ENCODE measurements at regions not wholly inside any gene's neighbourhood (a gene's known extent, or its start where the extent isn't known, plus 50 kb on each side); places are given as distances from the start of the nearest gene placed in this dataset.

GRCh38 chr21:27703791-27704190, 736.9 kb upstream of the ADAMTS5 start:
- H3K36me3 Mint-ChIP-seq (ENCODE audit: insufficient read depth, unreplicated experiment) = no peaks in the 10 kb centered on the region
- BruUV-seq (replicated peaks) = no TSS peak
- H3K27ac Mint-ChIP-seq (ENCODE audit: unreplicated experiment) = no peak overlapping the region
- no peak overlapping the region for H3K4me3 Mint-ChIP-seq (ENCODE audit: low read depth, unreplicated experiment)
- no peaks in the 10 kb centered on the region for H3K9me3 Mint-ChIP-seq (ENCODE audit: low read depth, unreplicated experiment)
- H3K4me1 Mint-ChIP-seq (ENCODE audit: low read depth, unreplicated experiment) = peaks cover 6% of the 10 kb centered on the region
- no peak for TF ChIP-seq CTCF (IDR thresholded peaks at IDR 0.05; ENCODE audit: unreplicated experiment)
- CTCF ChIA-PET = no interaction called here
- no peaks in the 10 kb centered on the region for H3K27me3 Mint-ChIP-seq (ENCODE audit: unreplicated experiment)
- no peak for DNase-seq
- intact Hi-C loops (cut with micrococcal nuclease; ENCODE audit: unreplicated experiment) = loop anchor here (2.0 to 10.0 kb wide), 4 partner anchors 139 to 1041 kb away; no protein-coding TSS in a partner anchor

DNA sequence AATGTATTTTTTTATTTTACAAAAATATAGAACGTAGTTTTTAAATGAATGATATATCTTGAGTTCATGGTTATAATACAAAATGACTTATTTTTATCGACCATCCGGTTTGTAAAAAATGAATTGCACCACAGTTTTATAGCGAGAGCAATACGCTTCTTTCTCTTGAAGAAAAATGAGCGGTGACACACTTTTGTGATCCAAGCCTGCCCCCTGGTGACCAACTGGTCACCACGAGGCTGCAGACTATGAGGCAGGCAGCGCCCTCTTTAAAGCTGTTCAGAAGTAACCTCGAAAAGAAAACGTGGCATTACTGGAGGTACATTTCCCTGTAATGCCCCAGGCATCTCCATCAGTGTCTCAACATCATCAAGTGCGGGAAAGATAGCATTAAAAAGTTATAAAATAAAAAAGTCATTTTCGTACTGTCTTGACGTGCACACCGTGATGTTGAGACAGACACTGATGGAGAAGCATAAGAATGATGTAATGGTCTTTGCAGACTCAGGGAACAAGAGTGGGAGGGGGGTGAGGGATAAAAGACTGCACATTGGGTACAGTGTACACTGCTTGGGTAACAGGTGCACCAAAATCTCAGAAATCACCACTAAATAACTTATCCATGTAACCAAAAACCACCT, 734.2 kb upstream of the ADAMTS5 start:
- BruUV-seq (replicated peaks) = no TSS peak
- no peaks in the 10 kb centered on the region for H3K9me3 Mint-ChIP-seq (ENCODE audit: low read depth, unreplicated experiment)
- peaks cover 6% of the 10 kb centered on the region for H3K4me1 Mint-ChIP-seq (ENCODE audit: low read depth, unreplicated experiment)
- no peaks in the 10 kb centered on the region for H3K36me3 Mint-ChIP-seq (ENCODE audit: insufficient read depth, unreplicated experiment)
- no peaks in the 10 kb centered on the region for H3K27me3 Mint-ChIP-seq (ENCODE audit: unreplicated experiment)
- H3K4me3 Mint-ChIP-seq (ENCODE audit: low read depth, unreplicated experiment) = no peak overlapping the region
- peak; percentile 77 for DNase-seq
- peak; percentile 83 for TF ChIP-seq CTCF (IDR thresholded peaks at IDR 0.05; ENCODE audit: unreplicated experiment)
- H3K27ac Mint-ChIP-seq (ENCODE audit: unreplicated experiment) = no peak overlapping the region
- intact Hi-C loops (cut with micrococcal nuclease; ENCODE audit: unreplicated experiment) = loop anchor here (1.0 to 10.0 kb wide), 4 partner anchors 136 to 851 kb away; no protein-coding TSS in a partner anchor
- CTCF ChIA-PET = interaction anchor here (1.5 to 1.7 kb wide), 2 partner anchors 851 to 1044 kb away, joined by 4 to 10 read pairs; no protein-coding TSS in a partner anchor

DNA sequence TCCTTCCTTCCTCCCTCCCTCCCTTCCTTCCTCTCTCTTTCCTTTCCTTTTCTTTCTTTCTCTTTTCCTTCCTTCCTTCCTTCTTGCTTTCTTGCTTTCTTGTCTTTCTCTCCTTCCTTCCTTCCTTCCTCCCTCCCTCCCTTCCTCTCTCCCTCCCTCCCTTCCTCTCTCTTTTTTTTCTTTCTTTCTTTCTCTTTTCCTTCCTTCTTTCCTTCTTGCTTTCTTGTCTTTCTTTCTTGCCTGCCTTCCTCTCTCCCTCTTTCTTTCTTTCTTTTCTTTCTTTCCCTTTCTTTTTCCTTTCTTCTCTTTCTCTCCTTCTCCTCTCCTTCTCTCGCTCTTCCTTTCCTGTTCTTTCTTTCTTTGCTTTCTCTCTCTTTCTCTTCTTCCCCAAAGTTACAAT, 728.4 kb upstream of the ADAMTS5 start:
- Mint-ChIP-seq H3K9me3 (ENCODE audit: low read depth, unreplicated experiment) (no peaks in the 10 kb centered on the region), H3K4me1 (ENCODE audit: low read depth, unreplicated experiment) (no peaks in the 10 kb centered on the region), H3K4me3 (ENCODE audit: low read depth, unreplicated experiment) (no peak overlapping the region), H3K27ac (ENCODE audit: unreplicated experiment) (no peak overlapping the region), H3K36me3 (ENCODE audit: insufficient read depth, unreplicated experiment) (no peaks in the 10 kb centered on the region), H3K27me3 (ENCODE audit: unreplicated experiment) (no peaks in the 10 kb centered on the region)
- intact Hi-C loops (cut with micrococcal nuclease; ENCODE audit: unreplicated experiment) = no loop called here
- TF ChIP-seq CTCF (IDR thresholded peaks at IDR 0.05; ENCODE audit: unreplicated experiment) = no peak
- no TSS peak for BruUV-seq (replicated peaks)
- DNase-seq = no peak
- CTCF ChIA-PET = no interaction called here

GRCh38 chr21:27694667-27695066, 727.8 kb upstream of the ADAMTS5 start:
- no peak overlapping the region for H3K27ac Mint-ChIP-seq (ENCODE audit: unreplicated experiment)
- no peaks in the 10 kb centered on the region for H3K36me3 Mint-ChIP-seq (ENCODE audit: insufficient read depth, unreplicated experiment)
- H3K4me1 Mint-ChIP-seq (ENCODE audit: low read depth, unreplicated experiment) = no peaks in the 10 kb centered on the region
- H3K9me3 Mint-ChIP-seq (ENCODE audit: low read depth, unreplicated experiment) = no peaks in the 10 kb centered on the region
- H3K4me3 Mint-ChIP-seq (ENCODE audit: low read depth, unreplicated experiment) = no peak overlapping the region
- intact Hi-C loops (cut with micrococcal nuclease; ENCODE audit: unreplicated experiment) = no loop called here
- no peak for TF ChIP-seq CTCF (IDR thresholded peaks at IDR 0.05; ENCODE audit: unreplicated experiment)
- BruUV-seq (replicated peaks) = no TSS peak
- CTCF ChIA-PET = no interaction called here
- H3K27me3 Mint-ChIP-seq (ENCODE audit: unreplicated experiment) = no peaks in the 10 kb centered on the region
- DNase-seq = no peak
